ENCODE measurements at regions not wholly inside any gene's neighbourhood (a gene's known extent, or its start where the extent isn't known, plus 50 kb on each side); places are given as distances from the start of the nearest gene placed in this dataset.

- FAIRE-seq (no peak), DNase-seq (ENCODE audit: insufficient read length, low spot score) (no peak)
- TF ChIP-seq POU2F2 (IDR thresholded peaks at IDR 0.05; ENCODE audit: low read depth, low read length) (no peak), TAF1 (IDR thresholded peaks at IDR 0.05; ENCODE audit: low read depth, low read length) (no peak), POLR2AphosphoS5 (IDR thresholded peaks at IDR 0.05; ENCODE audit: low read depth, low read length) (no peak), POLR2A (IDR thresholded peaks at IDR 0.05; ENCODE audit: low read depth, low read length) (no peak), PAX5 (IDR thresholded peaks at IDR 0.05; ENCODE audit: insufficient read depth, low read length, severe bottlenecking) (no peak), SPI1 (IDR thresholded peaks at IDR 0.05; ENCODE audit: low read depth, low read length) (no peak)
Measured at GRCh38 chr4:114085611-114086345, 106.3 kb upstream of the ARSJ start.

GRCh38 chr4:114087596-114088230 lies 108.3 kb upstream of the ARSJ start:
- FAIRE-seq (no peak), DNase-seq (ENCODE audit: insufficient read length, low spot score) (no peak)
- TF ChIP-seq PAX5 (IDR thresholded peaks at IDR 0.05; ENCODE audit: insufficient read depth, low read length, severe bottlenecking) (no peak), SPI1 (IDR thresholded peaks at IDR 0.05; ENCODE audit: low read depth, low read length) (no peak), POLR2AphosphoS5 (IDR thresholded peaks at IDR 0.05; ENCODE audit: low read depth, low read length) (no peak), TAF1 (IDR thresholded peaks at IDR 0.05; ENCODE audit: low read depth, low read length) (no peak), POU2F2 (IDR thresholded peaks at IDR 0.05; ENCODE audit: low read depth, low read length) (no peak), POLR2A (IDR thresholded peaks at IDR 0.05; ENCODE audit: low read depth, low read length) (no peak)

- FAIRE-seq (no peak), DNase-seq (ENCODE audit: insufficient read length, low spot score) (no peak)
- TF ChIP-seq POU2F2 (IDR thresholded peaks at IDR 0.05; ENCODE audit: low read depth, low read length) (no peak), POLR2A (IDR thresholded peaks at IDR 0.05; ENCODE audit: low read depth, low read length) (no peak), SPI1 (IDR thresholded peaks at IDR 0.05; ENCODE audit: low read depth, low read length) (no peak), PAX5 (IDR thresholded peaks at IDR 0.05; ENCODE audit: insufficient read depth, low read length, severe bottlenecking) (no peak), POLR2AphosphoS5 (IDR thresholded peaks at IDR 0.05; ENCODE audit: low read depth, low read length) (no peak), TAF1 (IDR thresholded peaks at IDR 0.05; ENCODE audit: low read depth, low read length) (no peak)
Measured at GRCh38 chr4:114088481-114088880, 109.0 kb upstream of the ARSJ start.

GRCh38 chr4:114091546-114091945 lies 112.1 kb upstream of the ARSJ start:
- DNase-seq (ENCODE audit: insufficient read length, low spot score) (no peak), FAIRE-seq (no peak)
- no peak for TF ChIP-seq POLR2A (IDR thresholded peaks at IDR 0.05; ENCODE audit: low read depth, low read length)
- TF ChIP-seq POU2F2 (IDR thresholded peaks at IDR 0.05; ENCODE audit: low read depth, low read length) = no peak
- no peak for TF ChIP-seq PAX5 (IDR thresholded peaks at IDR 0.05; ENCODE audit: insufficient read depth, low read length, severe bottlenecking)
- no peak for TF ChIP-seq SPI1 (IDR thresholded peaks at IDR 0.05; ENCODE audit: low read depth, low read length)
- no peak for TF ChIP-seq TAF1 (IDR thresholded peaks at IDR 0.05; ENCODE audit: low read depth, low read length)
- no peak for TF ChIP-seq POLR2AphosphoS5 (IDR thresholded peaks at IDR 0.05; ENCODE audit: low read depth, low read length)

GRCh38 chr4:114093221-114093715 lies 113.8 kb upstream of the ARSJ start:
- no peak for TF ChIP-seq TAF1 (IDR thresholded peaks at IDR 0.05; ENCODE audit: low read depth, low read length)
- no peak for TF ChIP-seq SPI1 (IDR thresholded peaks at IDR 0.05; ENCODE audit: low read depth, low read length)
- TF ChIP-seq POLR2A (IDR thresholded peaks at IDR 0.05; ENCODE audit: low read depth, low read length) = no peak
- TF ChIP-seq PAX5 (IDR thresholded peaks at IDR 0.05; ENCODE audit: insufficient read depth, low read length, severe bottlenecking) = no peak
- no peak for TF ChIP-seq POU2F2 (IDR thresholded peaks at IDR 0.05; ENCODE audit: low read depth, low read length)
- no peak for TF ChIP-seq POLR2AphosphoS5 (IDR thresholded peaks at IDR 0.05; ENCODE audit: low read depth, low read length)
- FAIRE-seq (no peak), DNase-seq (ENCODE audit: insufficient read length, low spot score) (no peak)

- DNase-seq (ENCODE audit: insufficient read length, low spot score) (no peak), FAIRE-seq (no peak)
- TF ChIP-seq POLR2AphosphoS5 (IDR thresholded peaks at IDR 0.05; ENCODE audit: low read depth, low read length) (no peak), PAX5 (IDR thresholded peaks at IDR 0.05; ENCODE audit: insufficient read depth, low read length, severe bottlenecking) (no peak), SPI1 (IDR thresholded peaks at IDR 0.05; ENCODE audit: low read depth, low read length) (no peak), TAF1 (IDR thresholded peaks at IDR 0.05; ENCODE audit: low read depth, low read length) (no peak), POU2F2 (IDR thresholded peaks at IDR 0.05; ENCODE audit: low read depth, low read length) (no peak), POLR2A (IDR thresholded peaks at IDR 0.05; ENCODE audit: low read depth, low read length) (no peak)
Measured at GRCh38 chr4:114100288-114101031, 121.0 kb upstream of the ARSJ start.

- FAIRE-seq (no peak), DNase-seq (ENCODE audit: insufficient read length, low spot score) (no peak)
- TF ChIP-seq PAX5 (IDR thresholded peaks at IDR 0.05; ENCODE audit: insufficient read depth, low read length, severe bottlenecking) (no peak), SPI1 (IDR thresholded peaks at IDR 0.05; ENCODE audit: low read depth, low read length) (no peak), POU2F2 (IDR thresholded peaks at IDR 0.05; ENCODE audit: low read depth, low read length) (no peak), POLR2A (IDR thresholded peaks at IDR 0.05; ENCODE audit: low read depth, low read length) (no peak), POLR2AphosphoS5 (IDR thresholded peaks at IDR 0.05; ENCODE audit: low read depth, low read length) (no peak), TAF1 (IDR thresholded peaks at IDR 0.05; ENCODE audit: low read depth, low read length) (no peak)
Measured at GRCh38 chr4:114103908-114104307, 124.5 kb upstream of the ARSJ start.

- FAIRE-seq (no peak), DNase-seq (ENCODE audit: insufficient read length, low spot score) (no peak)
- TF ChIP-seq PAX5 (IDR thresholded peaks at IDR 0.05; ENCODE audit: insufficient read depth, low read length, severe bottlenecking) = no peak
- no peak for TF ChIP-seq SPI1 (IDR thresholded peaks at IDR 0.05; ENCODE audit: low read depth, low read length)
- no peak for TF ChIP-seq POLR2A (IDR thresholded peaks at IDR 0.05; ENCODE audit: low read depth, low read length)
- no peak for TF ChIP-seq POLR2AphosphoS5 (IDR thresholded peaks at IDR 0.05; ENCODE audit: low read depth, low read length)
- no peak for TF ChIP-seq TAF1 (IDR thresholded peaks at IDR 0.05; ENCODE audit: low read depth, low read length)
- no peak for TF ChIP-seq POU2F2 (IDR thresholded peaks at IDR 0.05; ENCODE audit: low read depth, low read length)
Measured at GRCh38 chr4:114108869-114109268, 129.4 kb upstream of the ARSJ start.

- DNase-seq (ENCODE audit: insufficient read length, low spot score) (no peak), FAIRE-seq (no peak)
- TF ChIP-seq POU2F2 (IDR thresholded peaks at IDR 0.05; ENCODE audit: low read depth, low read length) = no peak
Measured at GRCh38 chr4:114109776-114110175, 130.3 kb upstream of the ARSJ start.

Measured in GM12891 (cell line).